GM12801 (cell line): ENCODE measurements at regions not wholly inside any gene's neighbourhood (a gene's known extent, or its start where the extent isn't known, plus 50 kb on each side); places are given as distances from the start of the nearest gene placed in this dataset.

Experiments
- TF ChIP-seq, protein P1 (sequence below): IDR thresholded peaks from one replicate; pipeline ENCODE4 v1.5.1; 2011; ENCODE audit warnings: control low read depth; ENCODE audit not compliant: insufficient read length; ENCODE audit errors: extremely low read depth

DNA sequence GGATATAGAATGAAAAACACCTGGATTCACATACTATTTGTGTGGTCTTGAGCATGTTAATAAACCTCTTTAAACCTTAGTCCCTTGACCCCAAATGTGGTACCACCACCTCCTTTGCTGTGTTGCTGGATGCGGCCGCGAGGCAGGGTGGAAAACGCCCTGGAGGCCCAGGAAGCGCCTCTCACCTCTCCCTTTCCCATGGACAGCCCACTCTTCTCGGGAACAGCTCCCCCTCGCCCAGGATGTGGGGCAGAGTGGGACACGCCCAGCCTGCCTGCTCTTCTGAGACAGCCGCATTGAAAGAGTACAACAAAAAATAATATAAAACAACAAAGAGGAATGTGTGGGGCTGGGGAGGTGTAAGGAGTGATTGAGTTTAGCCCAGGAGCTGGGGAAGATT lies 549.0 kb upstream of the ID2 start:
- TF ChIP-seq, protein P1, sequence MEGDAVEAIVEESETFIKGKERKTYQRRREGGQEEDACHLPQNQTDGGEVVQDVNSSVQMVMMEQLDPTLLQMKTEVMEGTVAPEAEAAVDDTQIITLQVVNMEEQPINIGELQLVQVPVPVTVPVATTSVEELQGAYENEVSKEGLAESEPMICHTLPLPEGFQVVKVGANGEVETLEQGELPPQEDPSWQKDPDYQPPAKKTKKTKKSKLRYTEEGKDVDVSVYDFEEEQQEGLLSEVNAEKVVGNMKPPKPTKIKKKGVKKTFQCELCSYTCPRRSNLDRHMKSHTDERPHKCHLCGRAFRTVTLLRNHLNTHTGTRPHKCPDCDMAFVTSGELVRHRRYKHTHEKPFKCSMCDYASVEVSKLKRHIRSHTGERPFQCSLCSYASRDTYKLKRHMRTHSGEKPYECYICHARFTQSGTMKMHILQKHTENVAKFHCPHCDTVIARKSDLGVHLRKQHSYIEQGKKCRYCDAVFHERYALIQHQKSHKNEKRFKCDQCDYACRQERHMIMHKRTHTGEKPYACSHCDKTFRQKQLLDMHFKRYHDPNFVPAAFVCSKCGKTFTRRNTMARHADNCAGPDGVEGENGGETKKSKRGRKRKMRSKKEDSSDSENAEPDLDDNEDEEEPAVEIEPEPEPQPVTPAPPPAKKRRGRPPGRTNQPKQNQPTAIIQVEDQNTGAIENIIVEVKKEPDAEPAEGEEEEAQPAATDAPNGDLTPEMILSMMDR: no peak

DNA sequence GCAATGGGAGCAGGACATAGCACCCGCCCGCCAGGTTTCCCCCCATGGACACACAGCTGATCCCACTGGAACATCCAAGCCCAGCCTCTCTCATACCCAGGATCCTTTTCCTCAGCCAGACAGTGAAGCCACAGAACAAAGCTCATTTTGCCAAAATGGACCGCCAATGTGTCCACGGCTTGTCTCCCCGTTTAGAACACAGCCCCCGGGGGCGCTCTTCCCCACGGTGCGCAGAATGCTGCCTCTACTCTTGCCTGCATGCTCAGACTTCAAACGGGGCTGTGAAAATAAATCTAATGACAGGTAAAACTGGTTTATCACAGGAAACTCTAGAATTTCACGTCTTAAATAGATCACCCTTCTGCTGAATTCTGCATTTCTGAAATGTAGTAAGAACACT lies 548.5 kb upstream of the ID2 start:
- TF ChIP-seq, protein P1: no peak

DNA sequence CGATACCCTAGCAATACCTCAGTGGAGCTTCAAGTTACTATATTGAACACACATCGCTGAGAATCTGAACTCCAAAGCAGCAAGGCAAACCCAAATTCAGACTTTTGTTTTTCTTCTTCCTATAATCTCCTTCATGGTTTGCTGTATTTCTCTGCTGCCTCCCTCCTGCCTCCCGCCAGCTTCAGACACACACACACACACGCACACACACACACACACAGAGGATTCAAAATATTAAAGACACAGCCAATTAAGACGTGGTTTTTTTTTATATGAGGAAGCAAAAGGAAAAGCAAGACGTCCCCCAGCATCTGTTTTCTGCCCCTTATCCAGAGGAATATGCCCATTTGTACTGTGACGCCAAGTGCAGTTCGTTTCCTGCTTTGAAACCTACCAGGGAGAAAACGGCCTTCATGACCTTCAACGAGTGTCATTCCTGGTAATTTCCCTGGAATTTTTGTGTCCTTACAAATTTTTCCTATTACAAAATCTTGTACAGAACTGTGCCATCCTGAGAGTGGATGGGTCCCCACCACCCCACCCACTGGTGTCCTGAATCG lies 547.9 kb upstream of the ID2 start:
- TF ChIP-seq, protein P1: no peak

DNA sequence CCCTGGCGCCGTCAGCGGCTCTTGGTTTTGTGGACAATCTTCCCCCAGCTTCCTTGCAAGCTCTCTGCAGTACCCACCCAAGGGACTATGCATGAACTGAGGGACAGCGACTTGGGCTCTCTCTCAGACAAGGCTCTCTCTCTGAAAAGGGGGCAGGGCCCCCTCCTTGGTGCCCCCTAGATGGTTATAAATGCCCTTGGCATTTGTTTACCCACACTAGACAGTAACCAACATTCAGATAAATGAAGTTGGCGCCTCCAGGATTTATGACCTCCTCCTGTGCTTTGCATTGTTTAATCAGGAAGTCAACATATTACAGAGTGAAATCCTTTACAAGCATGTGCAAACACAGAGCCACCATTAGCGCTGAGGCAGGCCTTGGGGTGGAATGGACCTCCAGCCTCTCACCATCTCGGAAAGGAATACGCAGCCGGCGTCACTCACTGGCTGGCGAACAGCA lies 547.4 kb upstream of the ID2 start:
- TF ChIP-seq, protein P1: no peak

DNA sequence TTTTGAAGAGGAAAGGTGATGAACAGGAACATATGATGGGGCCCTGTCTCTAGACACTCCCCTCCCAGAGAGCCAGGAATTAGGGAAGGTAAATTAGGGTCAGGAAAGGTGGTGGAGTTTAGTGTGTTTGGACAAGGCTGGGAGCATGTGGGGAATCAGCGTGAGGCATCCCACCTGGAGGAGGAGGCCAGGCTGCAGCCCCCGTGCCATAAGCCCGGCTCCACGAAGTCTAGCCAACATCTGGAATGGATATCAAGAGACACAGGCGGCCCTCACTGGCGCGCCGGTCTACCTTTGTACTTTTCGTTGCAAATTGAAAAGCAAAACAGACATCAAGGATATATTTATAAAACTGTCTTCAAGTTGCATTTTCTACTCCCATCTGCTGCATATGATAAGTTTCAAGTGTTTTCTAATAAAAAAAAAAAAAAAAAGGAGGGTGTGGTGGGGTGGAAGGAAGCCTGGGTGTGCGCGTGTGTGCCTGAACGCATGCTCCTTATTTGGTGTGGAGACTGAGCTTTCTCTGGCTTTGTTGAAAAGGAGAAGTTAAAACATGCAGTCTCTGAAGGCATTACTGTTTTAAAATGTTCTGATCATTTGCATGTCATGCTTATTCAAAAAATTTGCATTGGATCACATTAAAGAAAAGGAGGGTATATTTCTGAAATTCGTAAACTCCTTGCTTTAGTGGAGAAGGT lies 546.7 kb upstream of the ID2 start:
- TF ChIP-seq, protein P1: no peak

DNA sequence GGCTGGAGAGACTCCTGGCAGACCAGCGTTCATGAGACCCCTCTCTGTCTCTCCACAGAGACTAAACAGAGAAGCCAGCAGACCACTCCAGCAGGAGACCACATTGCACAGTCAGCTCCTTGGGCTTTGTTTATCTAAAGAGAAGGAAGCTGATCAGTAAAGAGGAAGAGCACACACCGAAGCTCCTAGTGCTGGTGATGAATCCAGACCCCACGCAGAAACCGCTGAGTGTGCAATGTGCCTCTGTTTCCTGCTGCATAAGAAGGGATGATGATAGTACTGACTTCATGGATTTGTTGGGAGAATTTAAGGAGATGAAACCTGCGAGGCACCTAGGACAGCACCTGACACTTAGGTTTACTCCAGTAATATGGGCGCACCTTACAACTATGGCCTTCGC lies 544.1 kb upstream of the ID2 start:
- TF ChIP-seq, protein P1: no peak

DNA sequence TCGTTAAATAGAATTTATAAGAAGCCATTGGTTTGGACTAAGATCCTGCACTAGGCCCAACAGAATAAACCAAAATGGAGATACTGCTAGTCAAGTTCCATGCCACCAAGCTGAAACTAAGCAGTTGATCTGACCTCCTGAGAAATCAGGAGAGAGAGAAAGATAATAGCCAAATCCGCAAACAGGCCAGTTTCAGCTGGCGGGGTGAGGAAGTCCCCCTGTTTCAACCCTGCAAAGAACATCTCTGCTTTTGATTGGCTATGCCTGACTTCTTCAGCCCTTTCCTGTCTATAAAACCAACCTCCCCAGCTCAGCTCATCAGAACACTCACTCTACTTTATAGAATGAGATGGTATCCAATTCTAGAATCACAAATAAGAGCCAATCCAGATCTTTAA lies 543.3 kb upstream of the ID2 start:
- TF ChIP-seq, protein P1: no peak
